AG08396 (cell line): ENCODE measurements at regions not wholly inside any gene's neighbourhood (a gene's known extent, or its start where the extent isn't known, plus 50 kb on each side); places are given as distances from the start of the nearest gene placed in this dataset.

ENCODE experiments used
- DNase-seq: peaks from one replicate; pipeline ENCODE4 v3.0.0; 2012; ENCODE audit warnings: low spot score, mixed read lengths

DNA sequence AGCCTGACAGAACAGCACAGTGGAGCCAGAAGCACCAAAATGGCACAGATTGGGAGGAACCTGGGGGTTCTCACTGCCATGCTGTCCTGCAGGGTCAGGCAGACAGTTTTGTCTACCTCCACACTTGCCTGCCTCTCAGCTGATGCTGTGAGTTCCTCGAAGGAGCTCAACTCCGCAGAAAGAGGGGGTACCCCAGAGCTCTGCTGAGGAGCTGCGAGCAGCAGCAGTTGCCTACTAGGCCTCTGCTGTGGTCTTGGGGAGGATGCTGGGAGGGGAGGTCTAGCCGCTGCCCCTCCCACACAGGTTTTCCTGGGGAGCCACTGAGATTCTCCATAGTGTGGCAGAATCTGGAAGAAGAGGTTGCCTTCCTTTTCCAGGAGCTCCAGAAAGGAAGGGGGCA is 192.5 kb downstream of the FOXD2 start:
- no peak for DNase-seq

- no peak for DNase-seq
Measured at GRCh38 chr1:47631411-47631995, 193.7 kb downstream of the FOXD2 start.

- DNase-seq: no peak
Measured at GRCh38 chr1:47635111-47635510, 197.3 kb downstream of the FOXD2 start.

- DNase-seq: no peak
Measured at GRCh38 chr1:47635597-47635996, 197.8 kb downstream of the FOXD2 start.

GRCh38 chr1:47637111-47637685 is 199.4 kb downstream of the FOXD2 start:
- no peak for DNase-seq

DNA sequence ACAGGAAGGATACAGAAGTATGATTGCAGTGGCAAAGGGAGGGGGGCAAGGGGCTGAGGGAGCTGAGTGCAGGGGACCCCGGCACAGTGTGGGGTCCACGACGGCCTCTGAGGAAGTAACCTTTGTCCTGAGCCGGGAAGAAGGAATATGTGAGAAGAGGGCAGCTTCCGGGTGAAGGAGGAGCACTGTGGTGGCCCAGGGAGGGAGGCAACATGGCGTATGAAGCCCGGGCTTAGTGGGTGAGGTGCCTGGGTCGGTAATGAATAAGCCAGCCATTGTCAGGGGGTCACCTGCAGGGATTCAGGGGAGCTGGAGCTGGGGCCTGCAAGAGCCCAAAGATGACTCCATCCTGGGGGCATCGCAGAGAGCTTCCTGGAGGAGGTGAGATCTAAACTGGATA is 200.4 kb downstream of the FOXD2 start:
- DNase-seq: no peak

DNA sequence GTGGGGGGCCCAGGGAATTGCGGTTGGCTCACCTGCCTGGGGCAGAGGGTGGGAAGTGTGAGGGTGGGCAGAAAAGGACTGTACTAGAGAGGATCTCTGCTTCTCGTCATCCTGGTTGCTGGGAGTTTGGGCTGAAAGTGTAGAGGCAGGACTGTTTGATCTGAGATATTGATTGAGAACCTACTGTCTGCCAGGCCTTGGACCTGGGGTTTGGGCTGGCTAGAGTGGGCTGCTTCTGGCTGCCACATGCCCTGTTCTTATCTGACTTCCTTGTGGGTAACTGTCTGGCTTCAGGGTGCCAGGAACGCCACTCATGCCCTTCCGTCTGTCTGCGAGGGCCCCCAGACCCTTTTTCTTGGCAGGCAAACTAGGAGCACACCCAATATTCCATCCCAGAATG is 200.9 kb downstream of the FOXD2 start:
- no peak for DNase-seq

DNA sequence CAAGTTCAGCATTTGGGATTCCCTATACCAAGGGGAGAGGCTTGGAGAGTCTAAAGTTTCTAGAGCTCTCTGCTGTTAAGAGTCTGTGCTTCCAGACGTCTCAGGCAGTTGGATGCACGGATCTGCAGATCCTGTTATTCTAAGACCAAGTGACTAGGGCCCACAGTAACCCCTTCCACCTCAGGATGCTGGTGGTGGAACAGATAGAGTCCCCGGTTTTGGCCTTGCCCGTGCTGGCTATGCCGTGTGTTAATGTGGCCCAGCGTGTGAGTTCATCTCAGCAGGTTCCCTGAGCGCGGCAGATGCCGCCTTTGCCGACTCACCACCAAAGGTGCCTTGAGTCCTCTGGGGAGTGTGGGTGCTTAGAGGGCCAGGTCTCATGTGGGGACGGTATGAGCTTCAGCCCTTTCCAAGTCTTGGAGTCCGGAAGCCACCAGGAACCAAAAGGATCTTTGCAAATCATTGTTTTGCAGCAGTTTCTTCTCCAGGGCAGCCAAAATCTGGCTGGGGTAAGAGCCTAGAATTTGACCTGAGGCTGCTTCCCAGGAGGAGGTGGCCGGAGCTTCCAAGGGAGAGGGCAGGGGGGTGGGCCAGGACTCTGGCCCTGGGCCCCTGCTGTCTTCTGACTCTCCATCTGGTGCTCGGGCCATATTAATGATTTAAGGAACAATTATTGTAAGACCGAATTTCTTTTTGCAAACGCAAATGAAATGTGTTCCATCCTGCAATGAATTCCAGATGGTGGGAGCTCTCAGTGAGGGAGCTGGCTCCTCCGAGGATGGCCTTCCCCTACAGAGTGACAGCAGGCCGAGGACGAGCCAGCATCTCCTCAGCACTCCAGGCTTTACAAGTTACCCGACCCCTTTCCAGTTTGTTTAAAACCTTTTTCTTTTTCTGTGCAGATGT is 205.7 kb downstream of the FOXD2 start:
- no peak for DNase-seq

GRCh38 chr1:47644212-47644573 is 206.3 kb downstream of the FOXD2 start:
- peak; percentile 27 for DNase-seq

DNA sequence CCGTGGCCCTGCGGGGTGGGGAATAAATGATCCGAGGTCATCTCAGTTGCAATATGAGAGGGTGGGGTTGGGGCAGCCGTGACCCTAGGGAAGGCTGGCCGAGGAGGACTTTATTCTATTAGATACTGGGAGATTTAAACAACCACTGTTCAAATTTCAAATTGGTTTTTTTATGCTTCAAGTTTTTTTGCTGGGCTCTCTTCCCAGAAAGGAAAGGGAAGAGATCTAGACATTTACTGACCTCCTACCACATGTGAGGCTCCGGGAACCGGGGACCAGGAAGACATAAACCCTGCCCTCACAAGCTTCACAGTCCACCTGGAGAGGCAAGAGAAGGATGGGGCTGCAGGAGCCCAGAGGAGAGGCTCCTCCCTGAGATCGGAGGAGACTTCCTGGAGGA is 207.3 kb downstream of the FOXD2 start:
- DNase-seq: no peak

DNA sequence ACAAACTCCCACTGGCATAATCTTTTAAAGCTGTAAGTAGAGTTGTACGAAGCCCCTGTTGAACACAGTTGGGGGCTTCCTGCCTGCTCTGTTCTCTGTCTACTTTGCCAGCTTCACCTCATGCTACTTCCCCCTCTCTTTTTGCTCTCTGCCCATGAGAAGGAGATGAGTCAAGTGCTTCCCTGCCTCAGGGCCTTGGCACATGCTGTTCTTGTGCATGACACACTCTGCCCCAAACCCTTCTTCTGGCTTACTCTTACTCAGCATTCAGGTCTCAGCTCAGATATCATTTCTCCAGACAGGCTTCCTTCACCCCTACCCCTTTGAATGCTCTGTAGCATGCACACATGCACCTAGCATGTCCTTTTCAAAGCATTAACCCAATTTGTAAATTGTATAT is 208.8 kb downstream of the FOXD2 start:
- no peak for DNase-seq

- no peak for DNase-seq
Measured at GRCh38 chr1:47647327-47647845, 209.5 kb downstream of the FOXD2 start.

DNA sequence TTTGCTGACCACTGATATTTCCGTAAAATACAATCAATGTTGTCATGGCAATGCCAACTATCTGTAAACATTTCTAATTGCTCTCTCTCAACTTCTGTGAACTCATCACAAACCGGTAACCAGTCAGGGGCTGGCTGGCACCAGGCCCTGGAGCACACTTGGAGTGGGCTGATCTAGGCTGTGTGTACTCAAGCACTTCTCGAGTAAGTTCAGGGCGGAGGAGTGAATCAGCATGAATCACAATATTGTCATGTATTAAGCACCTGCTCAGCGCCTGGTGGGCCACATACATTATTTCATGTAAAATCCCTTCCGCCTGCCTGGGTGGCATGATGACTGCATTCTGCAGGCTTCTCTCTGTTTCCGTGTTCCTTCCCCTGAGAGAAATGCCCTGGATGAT is 212.4 kb downstream of the FOXD2 start:
- DNase-seq: peak; percentile 31

GRCh38 chr1:47650611-47651010 is 212.8 kb downstream of the FOXD2 start:
- DNase-seq: no peak

- no peak for DNase-seq
Measured at GRCh38 chr1:47651311-47652089, 213.7 kb downstream of the FOXD2 start.

GRCh38 chr1:47655521-47656300 is 217.9 kb downstream of the FOXD2 start:
- no peak for DNase-seq

GRCh38 chr1:47656719-47657685 is 219.2 kb downstream of the FOXD2 start:
- DNase-seq: peak; percentile 47

- DNase-seq: no peak
Measured at GRCh38 chr1:47658161-47658920, 220.5 kb downstream of the FOXD2 start.

DNA sequence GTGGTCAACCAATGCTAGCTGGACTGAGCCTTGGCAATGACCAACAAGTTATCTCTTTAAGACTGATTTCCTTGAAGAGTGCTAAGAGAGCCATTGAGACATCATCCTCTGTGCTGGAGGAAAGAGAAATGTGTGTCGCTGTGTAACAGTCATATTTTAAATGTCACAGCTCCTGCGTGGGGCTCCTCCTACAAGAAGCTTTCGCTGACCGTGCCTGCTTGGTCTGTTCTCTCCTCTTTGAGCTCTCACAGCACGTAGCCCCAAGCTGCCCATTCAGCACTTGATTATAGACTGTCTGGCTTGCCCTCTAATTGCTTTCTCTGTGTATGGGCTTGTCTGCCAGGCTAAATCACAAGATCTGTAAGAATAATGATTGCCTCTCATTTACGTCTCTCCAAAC is 221.3 kb downstream of the FOXD2 start:
- no peak for DNase-seq

DNA sequence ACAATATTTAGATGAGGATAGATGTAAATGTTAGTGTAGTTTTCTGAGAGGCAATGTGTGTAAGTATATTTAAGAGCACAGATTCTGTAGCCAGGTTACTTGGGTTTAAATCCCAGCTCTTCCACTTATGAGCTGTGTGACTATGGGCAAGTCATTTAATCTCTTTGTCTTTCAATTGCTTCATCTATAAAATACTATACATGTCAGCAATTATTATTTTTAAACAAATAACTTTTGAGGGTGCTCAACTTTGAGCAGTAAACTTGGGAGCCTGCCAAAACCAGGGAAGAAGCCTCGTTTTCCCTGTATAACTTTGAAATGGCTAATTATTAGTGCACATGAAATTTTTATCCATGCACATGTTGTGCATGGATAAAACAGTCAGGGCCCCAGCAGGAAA is 222.8 kb downstream of the FOXD2 start:
- no peak for DNase-seq
